NOMO-1 (cell line): ENCODE measurements at regions not wholly inside any gene's neighbourhood (a gene's known extent, or its start where the extent isn't known, plus 50 kb on each side); places are given as distances from the start of the nearest gene placed in this dataset.

Experiments used
- DNase-seq, 2 experiments: peaks; one replicate each; lab custom pipeline; 2025; ENCODE audit not compliant: unreplicated experiment in 2 of 2; lab: John Stamatoyannopoulos, UW

- DNase-seq, result no peak
These were observed 54.8 kb downstream of the NOG start for GRCh38 chr17:56648321-56648720.

- no peak for DNase-seq
These were observed 55.3 kb downstream of the NOG start for GRCh38 chr17:56648806-56649205.

- no peak for DNase-seq
These were observed 59.1 kb downstream of the NOG start for GRCh38 chr17:56652628-56653027.

- DNase-seq, result peak; percentile 30 to 40
These were observed 60.4 kb downstream of the NOG start for GRCh38 chr17:56653877-56654276.

GRCh38 chr17:56656701-56657327 is 63.3 kb downstream of the NOG start:
- DNase-seq, result no peak

- no peak for DNase-seq
These were observed 65.1 kb downstream of the NOG start for GRCh38 chr17:56658648-56659047.

GRCh38 chr17:56659622-56660021 is 66.1 kb downstream of the NOG start:
- peak; percentile 37 to 85 for DNase-seq

GRCh38 chr17:56661906-56662305 is 68.4 kb downstream of the NOG start:
- DNase-seq, result no peak

GRCh38 chr17:56665864-56666263 is 72.4 kb downstream of the NOG start:
- DNase-seq, result no peak

GRCh38 chr17:56667925-56668458 is 74.5 kb downstream of the NOG start:
- no peak for DNase-seq

- no peak for DNase-seq
These were observed 78.7 kb downstream of the NOG start for GRCh38 chr17:56672195-56672594.

GRCh38 chr17:56674401-56674925 is 81.0 kb downstream of the NOG start:
- DNase-seq, result no peak

- peak in 1 of 2 experiments; percentile 8 for DNase-seq
These were observed 82.6 kb downstream of the NOG start for GRCh38 chr17:56675876-56676660.

GRCh38 chr17:56676810-56677209 is 83.3 kb downstream of the NOG start:
- no peak for DNase-seq

GRCh38 chr17:56678249-56679114 is 85.0 kb downstream of the NOG start:
- DNase-seq, result no peak

- peak; percentile 30 to 47 for DNase-seq
These were observed 85.7 kb downstream of the NOG start for GRCh38 chr17:56679115-56679776.

- DNase-seq, result no peak
These were observed 86.4 kb downstream of the NOG start for GRCh38 chr17:56679777-56680422.

GRCh38 chr17:56680676-56681075 is 87.2 kb downstream of the NOG start:
- no peak for DNase-seq

- DNase-seq, result peak; percentile 89 to 90
These were observed 88.2 kb downstream of the NOG start for GRCh38 chr17:56681561-56682266.
